ENCODE measurements at regions not wholly inside any gene's neighbourhood (a gene's known extent, or its start where the extent isn't known, plus 50 kb on each side); places are given as distances from the start of the nearest gene placed in this dataset.

GRCh38 chr4:155564086-155564485, 102.6 kb upstream of the GUCY1A1 start:
- Histone ChIP-seq H3K27ac (ENCODE audit: insufficient read length, low read depth, low read length) (no peak overlapping the region), H2BK20ac (ENCODE audit: low read depth, low read length, poor library complexity, severe bottlenecking) (no peak overlapping the region), H4K8ac (replicated peaks; ENCODE audit: insufficient read length, low read depth, low read length) (no peak overlapping the region), H4K20me1 (ENCODE audit: control insufficient read depth, insufficient read depth, insufficient read length) (no peaks in the 10 kb centered on the region), H2BK12ac (ENCODE audit: insufficient read length, low read depth, low read length) (no peak overlapping the region), H3K18ac (ENCODE audit: insufficient read length, low read depth, low read length) (no peak overlapping the region), H4K5ac (ENCODE audit: insufficient read length, low read depth, low read length) (no peak overlapping the region), H3K79me1 (ENCODE audit: insufficient read depth, low read depth, low read length, poor library complexity, severe bottlenecking) (no peaks in the 10 kb centered on the region), H3K4ac (ENCODE audit: low read depth, low read length) (no peak overlapping the region), H3K4me2 (ENCODE audit: insufficient read depth, insufficient read length, low read length) (no peak overlapping the region), H3K23me2 (ENCODE audit: insufficient read length, low read depth, low read length, poor library complexity, severe bottlenecking) (no peaks in the 10 kb centered on the region), H2BK5ac (ENCODE audit: insufficient read length, low read length) (no peak overlapping the region), H3K23ac (ENCODE audit: insufficient read length, low read depth, low read length) (no peak overlapping the region), H3K56ac (ENCODE audit: insufficient read length, low read depth, low read length) (no peak overlapping the region), H3K79me2 (ENCODE audit: insufficient read depth, low read length) (no peaks in the 10 kb centered on the region), H3K27me3 (ENCODE audit: insufficient read depth, low read length) (no peaks in the 10 kb centered on the region), H2BK15ac (ENCODE audit: low read depth, low read length) (no peak overlapping the region), H4K91ac (ENCODE audit: insufficient read length, low read depth, low read length) (no peak overlapping the region), H3K4me1 (ENCODE audit: insufficient read depth, low read length) (no peaks in the 10 kb centered on the region), H3K14ac (ENCODE audit: insufficient read depth, low read length) (no peak overlapping the region), H3K9me3 (ENCODE audit: control insufficient read depth, low read depth, low read length) (no peaks in the 10 kb centered on the region), H2AK5ac (ENCODE audit: insufficient read length, low read length) (no peak overlapping the region), H3K9ac (ENCODE audit: extremely low read depth, insufficient read length, low read length) (no peak overlapping the region), H2AFZ (ENCODE audit: low read length) (no peak overlapping the region), H2BK120ac (ENCODE audit: low read depth, low read length, poor library complexity, severe bottlenecking) (no peak overlapping the region), H3T11ph (ENCODE audit: low read length) (no peak overlapping the region)
- H3K9me3 Mint-ChIP-seq, result no peaks in the 10 kb centered on the region
- H3K4me3 Mint-ChIP-seq, result no peak overlapping the region
- no peak for DNase-seq
- TF ChIP-seq, protein P1, sequence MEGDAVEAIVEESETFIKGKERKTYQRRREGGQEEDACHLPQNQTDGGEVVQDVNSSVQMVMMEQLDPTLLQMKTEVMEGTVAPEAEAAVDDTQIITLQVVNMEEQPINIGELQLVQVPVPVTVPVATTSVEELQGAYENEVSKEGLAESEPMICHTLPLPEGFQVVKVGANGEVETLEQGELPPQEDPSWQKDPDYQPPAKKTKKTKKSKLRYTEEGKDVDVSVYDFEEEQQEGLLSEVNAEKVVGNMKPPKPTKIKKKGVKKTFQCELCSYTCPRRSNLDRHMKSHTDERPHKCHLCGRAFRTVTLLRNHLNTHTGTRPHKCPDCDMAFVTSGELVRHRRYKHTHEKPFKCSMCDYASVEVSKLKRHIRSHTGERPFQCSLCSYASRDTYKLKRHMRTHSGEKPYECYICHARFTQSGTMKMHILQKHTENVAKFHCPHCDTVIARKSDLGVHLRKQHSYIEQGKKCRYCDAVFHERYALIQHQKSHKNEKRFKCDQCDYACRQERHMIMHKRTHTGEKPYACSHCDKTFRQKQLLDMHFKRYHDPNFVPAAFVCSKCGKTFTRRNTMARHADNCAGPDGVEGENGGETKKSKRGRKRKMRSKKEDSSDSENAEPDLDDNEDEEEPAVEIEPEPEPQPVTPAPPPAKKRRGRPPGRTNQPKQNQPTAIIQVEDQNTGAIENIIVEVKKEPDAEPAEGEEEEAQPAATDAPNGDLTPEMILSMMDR (conservative IDR thresholded peaks at IDR 0.05), result no peak
- no CpG with 5 or more reads among the region's 2 CpGs for WGBS (ENCODE audit: extremely low coverage, insufficient read length, low lambda C conversion rate)
- no peaks in the 10 kb centered on the region for H3K27me3 Mint-ChIP-seq (ENCODE audit: low read depth)
- no peaks in the 10 kb centered on the region for H3K36me3 Mint-ChIP-seq (ENCODE audit: insufficient read depth in 1 of 3, low read depth in 3 of 3)
- H3K4me1 Mint-ChIP-seq, result no peaks in the 10 kb centered on the region
- no peak overlapping the region for H3K27ac Mint-ChIP-seq

Measured in H9 (cell line).